OCI-LY1 (cell line): ENCODE measurements at regions not wholly inside any gene's neighbourhood (a gene's known extent, or its start where the extent isn't known, plus 50 kb on each side); places are given as distances from the start of the nearest gene placed in this dataset.
"Not testable (repeated sequence)": the region's sequence is repeated elsewhere in the genome, so short reads cannot be mapped to it uniquely, and the experiment has no call there.

Source experiments
- CTCF ChIP-seq: fragments of 200-600 bp; sonication (generic), shearing (Covaris generic); IDR thresholded peaks from 2 replicates; pipeline ENCODE4 v1.5.1; 2017; ENCODE audit warnings: mild to moderate bottlenecking, antibody characterized with exemption, low read length, moderate library complexity, mixed read lengths
- EZH2 ChIP-seq: fragments of 200-600 bp; sonication (generic), shearing (Covaris generic); IDR thresholded peaks from 2 replicates; pipeline ENCODE4 v1.8.0; 2017; ENCODE audit warnings: borderline replicate concordance, mixed run types, mild to moderate bottlenecking, antibody characterized with exemption, low read length, moderate library complexity, mixed read lengths

- not testable (repeated sequence) for TF ChIP-seq CTCF, EZH2
These were observed 591.7 kb downstream of the TBL1XR1 start for GRCh38 chr3:176605553-176605952.
